ENCODE measurements at regions not wholly inside any gene's neighbourhood (a gene's known extent, or its start where the extent isn't known, plus 50 kb on each side); places are given as distances from the start of the nearest gene placed in this dataset.

- no peak for TF ChIP-seq EZH2 (IDR thresholded peaks at IDR 0.05; ENCODE audit: borderline replicate concordance, low read length)
- TF ChIP-seq CTCF (IDR thresholded peaks at IDR 0.05; ENCODE audit: low read length) = no peak
Observed at GRCh38 chr10:113463083-113463482, 89.8 kb upstream of the HABP2 start.

Data from OCI-LY1 (cell line).